ENCODE measurements at regions not wholly inside any gene's neighbourhood (a gene's known extent, or its start where the extent isn't known, plus 50 kb on each side); places are given as distances from the start of the nearest gene placed in this dataset.

DNA sequence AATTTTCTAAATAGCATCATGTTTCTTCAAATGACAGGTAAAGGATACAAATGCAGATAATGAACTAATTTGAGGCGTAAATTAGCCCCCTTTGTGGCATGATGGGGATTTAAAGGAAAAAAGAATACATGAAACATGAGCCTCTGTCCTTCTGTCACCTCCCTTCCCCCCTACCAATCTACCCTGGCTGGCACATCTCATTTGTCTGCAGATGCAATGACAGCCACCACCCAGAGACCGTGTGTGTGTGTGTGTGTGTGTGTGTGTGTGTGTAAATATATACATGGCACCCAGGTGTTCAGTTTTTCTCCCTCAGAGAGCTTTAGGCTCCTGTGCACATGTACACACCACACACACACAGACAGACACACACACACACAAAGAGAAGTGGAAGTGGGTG is 451.1 kb downstream of the RWDD3 start:
- Histone ChIP-seq H3K36me3 (ENCODE audit: insufficient read depth, low read length) (no peaks in the 10 kb centered on the region), H3K9me3 (ENCODE audit: control insufficient read depth in 1 of 2, insufficient read depth in 1 of 2, low read length in 2 of 2) (no peaks in the 10 kb centered on the region), H3K4me1 (ENCODE audit: insufficient read depth, low read length) (no peaks in the 10 kb centered on the region), H3K27ac (ENCODE audit: low read depth in 1 of 2, low read length in 2 of 2) (no peak overlapping the region), H3K4me3 (ENCODE audit: low read length) (no peak overlapping the region), H3K27me3 (ENCODE audit: control insufficient read depth in 1 of 2, insufficient read depth in 2 of 2, low read length in 2 of 2) (no peaks in the 10 kb centered on the region)
- no peaks in the 10 kb centered on the region for H3K36me3 Mint-ChIP-seq (ENCODE audit: low read depth)
- intact Hi-C loops (cut with DNase I, micrococcal nuclease), result no loop called here
- H3K4me1 Mint-ChIP-seq (ENCODE audit: low read depth), result no peaks in the 10 kb centered on the region
- ChIA-PET CTCF (no interaction called here), POLR2A (no interaction called here)
- H3K27ac Mint-ChIP-seq, result no peak overlapping the region
- no peak for ATAC-seq (ENCODE audit: poor library complexity)
- H3K27me3 Mint-ChIP-seq, result no peaks in the 10 kb centered on the region
- H3K4me3 Mint-ChIP-seq, result no peak overlapping the region
- TF ChIP-seq, protein P1, sequence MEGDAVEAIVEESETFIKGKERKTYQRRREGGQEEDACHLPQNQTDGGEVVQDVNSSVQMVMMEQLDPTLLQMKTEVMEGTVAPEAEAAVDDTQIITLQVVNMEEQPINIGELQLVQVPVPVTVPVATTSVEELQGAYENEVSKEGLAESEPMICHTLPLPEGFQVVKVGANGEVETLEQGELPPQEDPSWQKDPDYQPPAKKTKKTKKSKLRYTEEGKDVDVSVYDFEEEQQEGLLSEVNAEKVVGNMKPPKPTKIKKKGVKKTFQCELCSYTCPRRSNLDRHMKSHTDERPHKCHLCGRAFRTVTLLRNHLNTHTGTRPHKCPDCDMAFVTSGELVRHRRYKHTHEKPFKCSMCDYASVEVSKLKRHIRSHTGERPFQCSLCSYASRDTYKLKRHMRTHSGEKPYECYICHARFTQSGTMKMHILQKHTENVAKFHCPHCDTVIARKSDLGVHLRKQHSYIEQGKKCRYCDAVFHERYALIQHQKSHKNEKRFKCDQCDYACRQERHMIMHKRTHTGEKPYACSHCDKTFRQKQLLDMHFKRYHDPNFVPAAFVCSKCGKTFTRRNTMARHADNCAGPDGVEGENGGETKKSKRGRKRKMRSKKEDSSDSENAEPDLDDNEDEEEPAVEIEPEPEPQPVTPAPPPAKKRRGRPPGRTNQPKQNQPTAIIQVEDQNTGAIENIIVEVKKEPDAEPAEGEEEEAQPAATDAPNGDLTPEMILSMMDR (IDR thresholded peaks at IDR 0.05), result no peak
- no peak for DNase-seq
- H3K9me3 Mint-ChIP-seq, result peaks cover 8% of the 10 kb centered on the region

DNA sequence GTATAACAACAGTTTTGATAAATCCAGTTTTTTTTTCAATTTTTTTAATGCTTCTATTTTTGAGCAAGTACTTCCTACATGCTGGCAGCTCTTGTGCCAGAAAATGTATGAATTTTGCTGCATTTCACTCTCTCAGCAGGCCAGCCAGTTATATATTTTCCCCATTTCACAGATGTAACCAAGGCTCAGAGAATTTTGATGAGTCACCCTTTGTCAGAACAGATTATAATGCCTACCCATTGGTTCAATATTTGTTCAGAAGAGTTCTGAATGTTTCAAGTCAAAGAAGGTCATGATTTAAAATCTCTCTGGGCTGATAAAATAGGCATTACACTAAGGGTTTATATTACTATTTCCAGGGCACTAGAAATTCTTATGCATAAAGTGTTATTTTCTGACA is 452.2 kb downstream of the RWDD3 start:
- H3K4me3 Mint-ChIP-seq, result no peak overlapping the region
- ATAC-seq (ENCODE audit: poor library complexity), result no peak

DNA sequence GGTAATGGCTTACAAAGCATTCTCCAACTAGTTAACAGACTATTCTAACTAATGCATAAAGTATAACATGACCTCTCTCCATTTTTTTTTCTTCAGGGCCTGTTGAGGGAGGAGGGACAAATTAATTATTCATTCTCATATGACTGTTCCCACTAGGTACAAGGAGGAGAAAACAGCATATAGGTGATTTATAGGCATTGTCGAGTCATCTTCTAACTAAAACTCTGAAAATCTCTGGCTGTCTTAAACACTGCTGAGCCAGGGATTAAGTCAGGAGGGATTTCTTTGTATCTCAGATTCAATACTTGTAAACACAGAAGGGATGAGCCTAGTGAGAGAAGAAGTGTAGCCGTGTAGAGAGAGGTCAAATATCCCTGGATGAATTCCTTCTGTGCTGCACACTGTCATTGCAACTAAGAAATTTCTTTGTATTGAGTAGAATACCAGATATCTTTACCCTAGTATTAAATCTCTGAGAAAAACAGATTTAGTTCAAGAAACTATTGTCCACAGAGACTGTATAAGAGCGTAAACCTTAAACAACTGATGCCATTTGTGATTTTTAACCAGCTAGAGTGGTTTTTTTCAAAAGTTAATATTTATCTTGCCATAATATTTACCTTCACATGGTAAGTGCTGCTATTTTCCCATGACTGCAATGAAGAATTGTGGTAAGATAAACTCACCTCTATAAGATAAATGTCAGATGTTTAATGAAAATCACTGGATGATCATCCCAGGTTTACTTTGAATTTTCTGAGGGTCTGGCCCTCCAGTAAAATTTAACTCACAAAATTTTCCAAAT is 465.3 kb downstream of the RWDD3 start:
- CTCF ChIA-PET, result no interaction called here

More for the DNA sequence above, 452.2 kb downstream of the RWDD3 start:
- Histone ChIP-seq H3K27me3 (ENCODE audit: control insufficient read depth in 1 of 2, insufficient read depth in 2 of 2, low read length in 2 of 2) (no peaks in the 10 kb centered on the region), H3K4me3 (ENCODE audit: low read length) (no peak overlapping the region), H3K9me3 (ENCODE audit: control insufficient read depth in 1 of 2, insufficient read depth in 1 of 2, low read length in 2 of 2) (no peaks in the 10 kb centered on the region), H3K27ac (ENCODE audit: low read depth in 1 of 2, low read length in 2 of 2) (no peak overlapping the region), H3K36me3 (ENCODE audit: insufficient read depth, low read length) (no peaks in the 10 kb centered on the region), H3K4me1 (ENCODE audit: insufficient read depth, low read length) (no peaks in the 10 kb centered on the region)
- no peaks in the 10 kb centered on the region for H3K27me3 Mint-ChIP-seq
- no peaks in the 10 kb centered on the region for H3K4me1 Mint-ChIP-seq (ENCODE audit: low read depth)
- no peak for DNase-seq
- no peak overlapping the region for H3K27ac Mint-ChIP-seq
- CTCF ChIA-PET, result no interaction called here
- TF ChIP-seq, protein P1 (IDR thresholded peaks at IDR 0.05), result no peak
- intact Hi-C loops (cut with DNase I, micrococcal nuclease), result no loop called here
- H3K9me3 Mint-ChIP-seq, result peaks cover 9% of the 10 kb centered on the region
- no peaks in the 10 kb centered on the region for H3K36me3 Mint-ChIP-seq (ENCODE audit: low read depth)
- POLR2A ChIA-PET, result no interaction called here

More for the DNA sequence above, 465.3 kb downstream of the RWDD3 start:
- H3K27me3 ChIP-seq (ENCODE audit: control insufficient read depth in 1 of 2, insufficient read depth in 2 of 2, low read length in 2 of 2), result no peaks in the 10 kb centered on the region
- intact Hi-C loops (cut with DNase I, micrococcal nuclease), result no loop called here
- POLR2A ChIA-PET, result no interaction called here
- H3K4me3 Mint-ChIP-seq, result no peak overlapping the region
- no peak overlapping the region for H3K4me3 ChIP-seq (ENCODE audit: low read length)
- no peaks in the 10 kb centered on the region for H3K4me1 ChIP-seq (ENCODE audit: insufficient read depth, low read length)
- H3K36me3 ChIP-seq (ENCODE audit: insufficient read depth, low read length), result no peaks in the 10 kb centered on the region
- no peak for ATAC-seq (ENCODE audit: poor library complexity)
- H3K4me1 Mint-ChIP-seq (ENCODE audit: low read depth), result no peaks in the 10 kb centered on the region
- H3K27ac ChIP-seq (ENCODE audit: low read depth in 1 of 2, low read length in 2 of 2), result no peak overlapping the region
- H3K27ac Mint-ChIP-seq, result no peak overlapping the region
- DNase-seq, result no peak
- H3K9me3 ChIP-seq (ENCODE audit: control insufficient read depth in 1 of 2, insufficient read depth in 1 of 2, low read length in 2 of 2), result peaks cover 14 to 23% of the 10 kb centered on the region in 2 experiments
- TF ChIP-seq, protein P1 (IDR thresholded peaks at IDR 0.05), result no peak
- H3K27me3 Mint-ChIP-seq, result no peaks in the 10 kb centered on the region
- peaks cover 15% of the 10 kb centered on the region for H3K9me3 Mint-ChIP-seq
- no peaks in the 10 kb centered on the region for H3K36me3 Mint-ChIP-seq (ENCODE audit: low read depth)
